Stomach smooth muscle (tissue), 2 donors: ENCODE measurements at regions not wholly inside any gene's neighbourhood (a gene's known extent, or its start where the extent isn't known, plus 50 kb on each side); places are given as distances from the start of the nearest gene placed in this dataset.

Source experiments
- H3K27ac ChIP-seq: one replicate; pipeline ENCODE4 v1.7.0; 2013; ENCODE audit warnings: mild to moderate bottlenecking, low read length, inconsistent platforms
- H3K27me3 ChIP-seq, 2 donors: one replicate each; pipeline ENCODE4 v1.7.0; 2013; ENCODE audit warnings: low read length in 2 of 2; ENCODE audit not compliant: insufficient read depth in 2 of 2, control insufficient read depth in 1 of 2
- H3K36me3 ChIP-seq, 2 donors: one replicate each; pipeline ENCODE4 v1.7.0; 2013; ENCODE audit warnings: low read length in 2 of 2; ENCODE audit not compliant: control insufficient read depth in 2 of 2, insufficient read depth in 2 of 2
- H3K4me1 ChIP-seq: one replicate; pipeline ENCODE4 v1.7.0; 2013; ENCODE audit warnings: low read length; ENCODE audit not compliant: control insufficient read depth, insufficient read depth
- H3K4me3 ChIP-seq, 2 donors: one replicate each; pipeline ENCODE4 v1.7.0; 2013; ENCODE audit warnings: low read length in 2 of 2
- H3K9ac ChIP-seq, 2 donors: one replicate each; pipeline ENCODE4 v1.7.0; 2013; ENCODE audit warnings: low read length in 2 of 2, mild to moderate bottlenecking in 1 of 2
- H3K9me3 ChIP-seq, 2 donors: one replicate each; pipeline ENCODE4 v1.7.0; 2013; ENCODE audit warnings: low read length in 2 of 2; ENCODE audit not compliant: control insufficient read depth in 2 of 2
- donor health status: healthy.
- donor health status: Pancreatic carcinoma.

DNA sequence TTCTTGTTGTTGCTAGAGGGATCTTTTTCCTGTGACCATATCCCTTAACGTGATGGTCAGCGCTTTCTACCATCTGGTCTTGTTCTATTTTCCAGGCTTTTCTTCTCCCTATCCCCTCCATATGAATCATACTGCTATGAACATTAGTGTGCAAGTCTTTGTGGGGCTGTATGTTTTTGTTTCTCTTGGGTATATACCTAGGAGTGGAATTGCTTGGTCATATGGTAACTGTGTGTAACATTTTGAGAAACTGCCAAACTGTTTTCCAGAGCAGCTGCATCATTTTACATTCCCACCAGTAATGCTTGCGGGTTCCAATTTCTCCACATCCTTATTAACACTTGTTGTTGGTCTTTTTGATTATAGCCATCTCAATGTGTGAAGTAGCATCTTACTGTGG lies 121.4 kb downstream of the SPRY1 start:
- Histone ChIP-seq H3K4me3 (no peak overlapping the region), H3K36me3 (no peaks in the 10 kb centered on the region), H3K9ac (no peak overlapping the region), H3K27ac (no peak overlapping the region), H3K27me3 (peaks cover 0 to 3% of the 10 kb centered on the region in 2 donors), H3K9me3 (no peaks in the 10 kb centered on the region), H3K4me1 (no peaks in the 10 kb centered on the region)

DNA sequence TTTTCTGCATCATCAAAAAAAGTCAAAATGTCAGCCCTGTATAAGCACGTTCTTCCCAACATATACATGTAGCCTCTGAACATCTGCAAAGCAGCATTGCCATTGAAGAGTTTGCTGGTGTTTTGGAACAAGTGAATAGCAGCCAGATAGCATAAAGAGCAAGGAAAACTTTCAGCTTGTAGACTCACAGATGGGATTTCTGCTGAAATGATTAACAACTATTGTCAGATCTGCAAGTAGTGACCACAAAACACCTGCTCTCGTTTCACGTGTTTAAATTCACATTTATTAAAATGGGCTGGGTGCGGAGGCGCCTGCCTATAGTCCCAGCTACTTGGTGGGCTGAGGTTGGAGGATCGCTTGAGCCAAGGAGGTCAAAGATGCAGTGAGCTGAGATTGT lies 123.7 kb downstream of the SPRY1 start:
- Histone ChIP-seq H3K9ac (no peak overlapping the region), H3K4me3 (no peak overlapping the region), H3K4me1 (no peaks in the 10 kb centered on the region), H3K36me3 (no peaks in the 10 kb centered on the region), H3K27me3 (peaks cover 0 to 3% of the 10 kb centered on the region in 2 donors), H3K27ac (no peak overlapping the region), H3K9me3 (no peaks in the 10 kb centered on the region)

- H3K36me3 ChIP-seq = no peaks in the 10 kb centered on the region
- H3K9me3 ChIP-seq = no peaks in the 10 kb centered on the region
- H3K4me1 ChIP-seq = no peaks in the 10 kb centered on the region
- peaks cover 0 to 3% of the 10 kb centered on the region in 2 donors for H3K27me3 ChIP-seq
- no peak overlapping the region for H3K4me3 ChIP-seq
- H3K9ac ChIP-seq = no peak overlapping the region
- no peak overlapping the region for H3K27ac ChIP-seq
Observed at GRCh38 chr4:123522081-123522480, 125.5 kb downstream of the SPRY1 start.

- H3K9ac ChIP-seq = no peak overlapping the region
Observed at GRCh38 chr4:123522646-123523045, 126.1 kb downstream of the SPRY1 start.

GRCh38 chr4:123524958-123525628 lies 128.5 kb downstream of the SPRY1 start:
- H3K9ac ChIP-seq = no peak overlapping the region
- no peaks in the 10 kb centered on the region for H3K36me3 ChIP-seq
- H3K4me3 ChIP-seq = no peak overlapping the region
- no peak overlapping the region for H3K27ac ChIP-seq
- H3K27me3 ChIP-seq = peaks cover 0 to 8% of the 10 kb centered on the region in 2 donors
- no peaks in the 10 kb centered on the region for H3K4me1 ChIP-seq
- no peaks in the 10 kb centered on the region for H3K9me3 ChIP-seq

More at GRCh38 chr4:123522646-123523045, 126.1 kb downstream of the SPRY1 start:
- H3K4me1 ChIP-seq = no peaks in the 10 kb centered on the region
- H3K36me3 ChIP-seq = no peaks in the 10 kb centered on the region
- no peak overlapping the region for H3K27ac ChIP-seq
- no peaks in the 10 kb centered on the region for H3K9me3 ChIP-seq
- no peak overlapping the region for H3K4me3 ChIP-seq
- peaks cover 0 to 3% of the 10 kb centered on the region in 2 donors for H3K27me3 ChIP-seq

- peaks cover 0 to 8% of the 10 kb centered on the region in 2 donors for H3K27me3 ChIP-seq
- no peak overlapping the region for H3K9ac ChIP-seq
- H3K27ac ChIP-seq = no peak overlapping the region
- H3K9me3 ChIP-seq = no peaks in the 10 kb centered on the region
- no peaks in the 10 kb centered on the region for H3K36me3 ChIP-seq
- H3K4me1 ChIP-seq = no peaks in the 10 kb centered on the region
- H3K4me3 ChIP-seq = no peak overlapping the region
Observed at GRCh38 chr4:123526511-123526910, 129.9 kb downstream of the SPRY1 start.

GRCh38 chr4:123528501-123529277 lies 132.1 kb downstream of the SPRY1 start:
- Histone ChIP-seq H3K9me3 (no peaks in the 10 kb centered on the region), H3K27ac (no peak overlapping the region), H3K9ac (no peak overlapping the region), H3K27me3 (peaks cover 0 to 5% of the 10 kb centered on the region in 2 donors), H3K36me3 (no peaks in the 10 kb centered on the region), H3K4me1 (no peaks in the 10 kb centered on the region), H3K4me3 (no peak overlapping the region)

GRCh38 chr4:123529278-123529568 lies 132.6 kb downstream of the SPRY1 start:
- Histone ChIP-seq H3K27ac (no peak overlapping the region), H3K4me3 (no peak overlapping the region), H3K4me1 (no peaks in the 10 kb centered on the region), H3K9me3 (peaks cover 0 to 4% of the 10 kb centered on the region in 2 donors), H3K27me3 (peaks cover 0 to 5% of the 10 kb centered on the region in 2 donors), H3K9ac (no peak overlapping the region), H3K36me3 (no peaks in the 10 kb centered on the region)

DNA sequence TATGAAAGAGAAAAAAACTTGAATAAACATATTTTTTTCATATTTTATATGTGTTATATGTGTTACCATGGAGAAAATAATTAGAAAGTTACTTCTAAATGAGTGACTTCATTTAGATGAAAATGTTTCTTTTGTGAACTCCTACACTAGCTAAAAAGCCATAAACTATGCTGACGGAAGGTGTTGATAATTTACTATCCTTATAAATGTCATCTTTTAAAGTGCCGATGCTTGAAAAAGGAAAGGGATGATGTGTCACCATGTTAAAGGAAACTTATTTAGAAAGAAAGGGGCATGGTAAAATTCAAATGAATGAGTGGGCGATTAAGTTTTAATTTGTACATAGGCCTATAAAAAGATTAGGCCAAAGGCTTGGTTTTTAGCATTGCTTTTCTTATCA lies 133.8 kb downstream of the SPRY1 start:
- Histone ChIP-seq H3K27ac (no peak overlapping the region), H3K9ac (no peak overlapping the region), H3K4me3 (no peak overlapping the region), H3K27me3 (peaks cover 0 to 5% of the 10 kb centered on the region in 2 donors), H3K36me3 (no peaks in the 10 kb centered on the region), H3K9me3 (peaks cover 0 to 4% of the 10 kb centered on the region in 2 donors), H3K4me1 (no peaks in the 10 kb centered on the region)

- Histone ChIP-seq H3K4me1 (no peaks in the 10 kb centered on the region), H3K36me3 (no peaks in the 10 kb centered on the region), H3K9me3 (peaks cover 0 to 4% of the 10 kb centered on the region in 2 donors), H3K9ac (no peak overlapping the region), H3K27ac (no peak overlapping the region), H3K4me3 (no peak overlapping the region), H3K27me3 (no peaks in the 10 kb centered on the region)
Observed at GRCh38 chr4:123535037-123535748, 138.6 kb downstream of the SPRY1 start.
